Colonic mucosa (tissue), 4 donors: ENCODE measurements at regions not wholly inside any gene's neighbourhood (a gene's known extent, or its start where the extent isn't known, plus 50 kb on each side); places are given as distances from the start of the nearest gene placed in this dataset.

Experiments
- DNase-seq: peaks from one replicate; pipeline ENCODE4 v3.0.0-alpha.2; 2020
- H3K27ac ChIP-seq: fragments of 200-600 bp; one replicate; pipeline ENCODE4 v1.8.0; 2021
- H3K27me3 ChIP-seq: fragments of 200-600 bp; one replicate; pipeline ENCODE4 v1.8.0; 2021
- H3K36me3 ChIP-seq: fragments of 200-600 bp; one replicate; pipeline ENCODE4 v1.8.0; 2021
- H3K4me1 ChIP-seq: fragments of 200-600 bp; one replicate; pipeline ENCODE4 v1.8.0; 2021; ENCODE audit warnings: mild to moderate bottlenecking
- H3K4me3 ChIP-seq: fragments of 200-600 bp; one replicate; pipeline ENCODE4 v1.8.0; 2021
- H3K9ac ChIP-seq, 2 donors: one replicate each; pipeline ENCODE4 v1.7.0; 2013; ENCODE audit warnings: control low read depth in 2 of 2, low read depth in 2 of 2, low read length in 2 of 2
- H3K9me3 ChIP-seq: fragments of 200-600 bp; one replicate; pipeline ENCODE4 v1.8.0; 2021
- CTCF ChIP-seq: fragments of 200-600 bp; IDR thresholded peaks from one replicate; pipeline ENCODE4 v1.8.0; 2022; ENCODE audit warnings: antibody characterized with exemption, mild to moderate bottlenecking
- intact Hi-C: fragments of 100-400 bp; cut with DNase I; formaldehyde crosslinking; loops from one replicate; pipeline ENCODE4 v1.14.1; 2022
- donor health status: healthy.
- donor health status: DM: no; HTN: no; CAD: no.
- donor health status: DM: no; HTN: no; CAD: no.

GRCh38 chr10:21052709-21053104 is 155.6 kb upstream of the NEBL start:
- DNase-seq, result no peak
- Histone ChIP-seq H3K27ac (no peak overlapping the region), H3K9me3 (no peaks in the 10 kb centered on the region), H3K36me3 (no peaks in the 10 kb centered on the region), H3K27me3 (no peaks in the 10 kb centered on the region), H3K9ac (no peak overlapping the region), H3K4me3 (no peak overlapping the region), H3K4me1 (no peaks in the 10 kb centered on the region)
- intact Hi-C loops, result no loop called here
- no peak for TF ChIP-seq CTCF

- no peak for TF ChIP-seq CTCF
- H3K4me3 ChIP-seq, result no peak overlapping the region
- intact Hi-C loops, result no loop called here
- no peak for DNase-seq
- no peaks in the 10 kb centered on the region for H3K36me3 ChIP-seq
- H3K27ac ChIP-seq, result no peak overlapping the region
- no peak overlapping the region for H3K9ac ChIP-seq
- H3K9me3 ChIP-seq, result no peaks in the 10 kb centered on the region
- H3K4me1 ChIP-seq, result no peaks in the 10 kb centered on the region
- H3K27me3 ChIP-seq, result no peaks in the 10 kb centered on the region
Observed at GRCh38 chr10:21052072-21052708, 155.1 kb upstream of the NEBL start.

GRCh38 chr10:21049482-21049881 is 152.4 kb upstream of the NEBL start:
- no peaks in the 10 kb centered on the region for H3K36me3 ChIP-seq
- H3K9me3 ChIP-seq, result no peaks in the 10 kb centered on the region
- H3K27me3 ChIP-seq, result no peaks in the 10 kb centered on the region
- intact Hi-C loops, result no loop called here
- H3K9ac ChIP-seq, result no peak overlapping the region
- H3K4me3 ChIP-seq, result no peak overlapping the region
- H3K4me1 ChIP-seq, result no peaks in the 10 kb centered on the region
- DNase-seq, result no peak
- TF ChIP-seq CTCF, result no peak
- no peak overlapping the region for H3K27ac ChIP-seq

- Histone ChIP-seq H3K9ac (no peak overlapping the region), H3K4me1 (no peaks in the 10 kb centered on the region), H3K27me3 (no peaks in the 10 kb centered on the region), H3K36me3 (no peaks in the 10 kb centered on the region), H3K9me3 (no peaks in the 10 kb centered on the region), H3K4me3 (no peak overlapping the region), H3K27ac (no peak overlapping the region)
- no peak for TF ChIP-seq CTCF
- no peak for DNase-seq
- intact Hi-C loops, result no loop called here
Observed at GRCh38 chr10:21048068-21048467, 151.0 kb upstream of the NEBL start.

GRCh38 chr10:21047511-21047910 is 150.4 kb upstream of the NEBL start:
- no peak for TF ChIP-seq CTCF
- Histone ChIP-seq H3K9ac (no peak overlapping the region), H3K27me3 (no peaks in the 10 kb centered on the region), H3K4me1 (no peaks in the 10 kb centered on the region), H3K36me3 (no peaks in the 10 kb centered on the region), H3K4me3 (no peak overlapping the region), H3K27ac (no peak overlapping the region), H3K9me3 (no peaks in the 10 kb centered on the region)
- no peak for DNase-seq
- intact Hi-C loops, result no loop called here
